Kidney glomerular epithelial cell (primary cell): ENCODE measurements at regions not wholly inside any gene's neighbourhood (a gene's known extent, or its start where the extent isn't known, plus 50 kb on each side); places are given as distances from the start of the nearest gene placed in this dataset.
"Not testable (repeated sequence)": the region's sequence is repeated elsewhere in the genome, so short reads cannot be mapped to it uniquely, and the experiment has no call there.

Source experiments
- DNase-seq: peaks from one replicate; lab custom pipeline; 2025; lab: John Stamatoyannopoulos, UW

- no peak for DNase-seq
Observed at GRCh38 chr10:64855941-64856340, 1334.7 kb downstream of the REEP3 start.

- no peak for DNase-seq
Observed at GRCh38 chr10:64859911-64860310, 1338.7 kb downstream of the REEP3 start.

GRCh38 chr10:64863836-64864235 lies 1342.6 kb downstream of the REEP3 start:
- no peak for DNase-seq

GRCh38 chr10:64867501-64867962 lies 1346.3 kb downstream of the REEP3 start:
- no peak for DNase-seq

GRCh38 chr10:64873088-64873487 lies 1351.9 kb downstream of the REEP3 start:
- no peak for DNase-seq

GRCh38 chr10:64873959-64874358 lies 1352.8 kb downstream of the REEP3 start:
- DNase-seq = no peak

GRCh38 chr10:64880546-64880945 lies 1359.3 kb downstream of the REEP3 start:
- DNase-seq = no peak

GRCh38 chr10:64881257-64881656 lies 1360.1 kb downstream of the REEP3 start:
- DNase-seq = no peak

- DNase-seq = no peak
Observed at GRCh38 chr10:64896582-64896981, 1375.4 kb downstream of the REEP3 start.

- peak; percentile 79 for DNase-seq
Observed at GRCh38 chr10:64906311-64906710, 1385.1 kb downstream of the REEP3 start.

GRCh38 chr10:64924306-64924705 lies 1403.1 kb downstream of the REEP3 start:
- DNase-seq = not testable (repeated sequence)

GRCh38 chr10:64952042-64952441 lies 1430.8 kb downstream of the REEP3 start:
- no peak for DNase-seq

- DNase-seq = no peak
Observed at GRCh38 chr10:64956441-64956840, 1435.2 kb downstream of the REEP3 start.

- DNase-seq = no peak
Observed at GRCh38 chr10:64959116-64959515, 1437.9 kb downstream of the REEP3 start.

GRCh38 chr10:64959883-64960282 lies 1438.7 kb downstream of the REEP3 start:
- no peak for DNase-seq

- no peak for DNase-seq
Observed at GRCh38 chr10:64973391-64973790, 1452.2 kb downstream of the REEP3 start.

GRCh38 chr10:64976150-64976549 lies 1454.9 kb downstream of the REEP3 start:
- no peak for DNase-seq

GRCh38 chr10:64977915-64978314 lies 1456.7 kb downstream of the REEP3 start:
- DNase-seq = peak; percentile 8

GRCh38 chr10:64996886-64997285 lies 1475.7 kb downstream of the REEP3 start:
- DNase-seq = no peak

GRCh38 chr10:65010845-65011244 lies 1489.6 kb downstream of the REEP3 start:
- no peak for DNase-seq

- no peak for DNase-seq
Observed at GRCh38 chr10:65017523-65017922, 1496.3 kb downstream of the REEP3 start.

GRCh38 chr10:65024886-65025285 lies 1503.7 kb downstream of the REEP3 start:
- no peak for DNase-seq

- DNase-seq = no peak
Observed at GRCh38 chr10:65030263-65030662, 1509.1 kb downstream of the REEP3 start.

- DNase-seq = peak; percentile 9
Observed at GRCh38 chr10:65032867-65033769, 1511.9 kb downstream of the REEP3 start.
